SU-DHL-6 (cell line): ENCODE measurements at regions not wholly inside any gene's neighbourhood (a gene's known extent, or its start where the extent isn't known, plus 50 kb on each side); places are given as distances from the start of the nearest gene placed in this dataset.

Experiments used
- H2AFZ ChIP-seq: fragments of 200-600 bp; sonication (generic); 2 replicates; pipeline ENCODE4 v1.6.1; 2014; ENCODE audit warnings: low read depth, mild to moderate bottlenecking, moderate library complexity, mixed read lengths, antibody characterized with exemption, low read length; ENCODE audit not compliant: severe bottlenecking
- H3F3A ChIP-seq: fragments of 200-600 bp; shearing (Covaris generic); 2 replicates; pipeline ENCODE4 v1.6.0; 2016; ENCODE audit warnings: antibody characterized with exemption, mild to moderate bottlenecking; ENCODE audit not compliant: insufficient read depth
- H3K27ac ChIP-seq: fragments of 200-600 bp; sonication (generic); 2 replicates; pipeline ENCODE4 v1.5.1; 2016; ENCODE audit warnings: low read depth, mild to moderate bottlenecking, low read length, moderate library complexity, mixed read lengths
- H3K27me3 ChIP-seq: fragments of 200-600 bp; sonication (generic), shearing (Covaris generic); 2 replicates; pipeline ENCODE4 v1.6.0; 2014; ENCODE audit warnings: mild to moderate bottlenecking, low read length
- H3K36me3 ChIP-seq: fragments of 200-600 bp; sonication (generic); 2 replicates; pipeline ENCODE4 v1.6.1; 2014; ENCODE audit warnings: mild to moderate bottlenecking, low read length, mixed read lengths
- H3K4me2 ChIP-seq: fragments of 300-600, 200-600 bp; shearing (Covaris generic), sonication (generic); 2 replicates; pipeline ENCODE4 v1.6.0; 2014; ENCODE audit warnings: low read length, low read depth, mild to moderate bottlenecking; ENCODE audit not compliant: poor library complexity, severe bottlenecking
- H3K4me3 ChIP-seq: fragments of 200-600 bp; sonication (generic); 2 replicates; pipeline ENCODE4 v1.5.1; 2014; ENCODE audit warnings: antibody characterized with exemption, low read length, mild to moderate bottlenecking, mixed read lengths; ENCODE audit not compliant: insufficient read depth, poor library complexity, severe bottlenecking
- H3K79me2 ChIP-seq: fragments of 200-600 bp; sonication (generic); 2 replicates; pipeline ENCODE4 v1.6.1; 2014; ENCODE audit warnings: mild to moderate bottlenecking, low read length, moderate library complexity; ENCODE audit not compliant: insufficient read depth
- H3K9ac ChIP-seq: fragments of 200-600 bp; sonication (generic); 2 replicates; pipeline ENCODE4 v1.7.0; 2014; ENCODE audit warnings: mild to moderate bottlenecking, low read length
- H3K9me2 ChIP-seq: fragments of 200-600 bp; sonication (generic); replicated peaks from 2 replicates; pipeline ENCODE4 v1.6.1; 2014; ENCODE audit warnings: low read length; ENCODE audit not compliant: insufficient read depth
- H3K9me3 ChIP-seq: fragments of 200-600 bp; sonication (generic); 2 replicates; pipeline ENCODE4 v1.6.1; 2014; ENCODE audit warnings: low read length, mixed read lengths; ENCODE audit not compliant: insufficient read depth
- H4K20me1 ChIP-seq: fragments of 200-600 bp; sonication (generic); 2 replicates; pipeline ENCODE4 v1.6.1; 2014; ENCODE audit warnings: low read depth, mild to moderate bottlenecking, antibody characterized with exemption, low read length, moderate library complexity, mixed read lengths
- CTCF ChIP-seq: fragments of 200-600 bp; sonication (generic); IDR thresholded peaks from one replicate; pipeline ENCODE4 v1.5.1; 2017; ENCODE audit warnings: antibody characterized with exemption, mild to moderate bottlenecking, low read length, moderate library complexity; ENCODE audit not compliant: insufficient read depth, poor library complexity, severe bottlenecking
- EZH2phosphoT487 ChIP-seq: fragments of 200-600 bp; sonication (generic), shearing (Covaris generic); conservative IDR thresholded peaks from 2 replicates; pipeline ENCODE4 v1.6.1; 2018; ENCODE audit warnings: mild to moderate bottlenecking, antibody characterized with exemption, low read length, moderate library complexity, mixed read lengths

- no peaks in the 10 kb centered on the region for H3K79me2 ChIP-seq
- no peaks in the 10 kb centered on the region for H3K9me2 ChIP-seq
- no peaks in the 10 kb centered on the region for H3K27me3 ChIP-seq
- no peak overlapping the region for H3K4me2 ChIP-seq
- H3K27ac ChIP-seq = no peak overlapping the region
- H2AFZ ChIP-seq = no peak overlapping the region
- H3K36me3 ChIP-seq = no peaks in the 10 kb centered on the region
- no peaks in the 10 kb centered on the region for H3K9me3 ChIP-seq
- no peaks in the 10 kb centered on the region for H3F3A ChIP-seq
- H3K9ac ChIP-seq = no peak overlapping the region
- no peaks in the 10 kb centered on the region for H4K20me1 ChIP-seq
- no peak for TF ChIP-seq CTCF
- no peak for TF ChIP-seq EZH2phosphoT487
- no peak overlapping the region for H3K4me3 ChIP-seq
These were observed 109.4 kb upstream of the ZMIZ1 start for GRCh38 chr10:78959217-78959923.

GRCh38 chr10:78959924-78960285, 108.9 kb upstream of the ZMIZ1 start:
- no peak overlapping the region for H2AFZ ChIP-seq
- H3K4me2 ChIP-seq = no peak overlapping the region
- H3K9me3 ChIP-seq = no peaks in the 10 kb centered on the region
- no peaks in the 10 kb centered on the region for H4K20me1 ChIP-seq
- H3K79me2 ChIP-seq = no peaks in the 10 kb centered on the region
- H3K9me2 ChIP-seq = no peaks in the 10 kb centered on the region
- H3K36me3 ChIP-seq = no peaks in the 10 kb centered on the region
- no peak overlapping the region for H3K27ac ChIP-seq
- no peaks in the 10 kb centered on the region for H3K27me3 ChIP-seq
- H3K4me3 ChIP-seq = no peak overlapping the region
- TF ChIP-seq CTCF (no peak), EZH2phosphoT487 (no peak)
- H3K9ac ChIP-seq = no peak overlapping the region
- no peaks in the 10 kb centered on the region for H3F3A ChIP-seq

DNA sequence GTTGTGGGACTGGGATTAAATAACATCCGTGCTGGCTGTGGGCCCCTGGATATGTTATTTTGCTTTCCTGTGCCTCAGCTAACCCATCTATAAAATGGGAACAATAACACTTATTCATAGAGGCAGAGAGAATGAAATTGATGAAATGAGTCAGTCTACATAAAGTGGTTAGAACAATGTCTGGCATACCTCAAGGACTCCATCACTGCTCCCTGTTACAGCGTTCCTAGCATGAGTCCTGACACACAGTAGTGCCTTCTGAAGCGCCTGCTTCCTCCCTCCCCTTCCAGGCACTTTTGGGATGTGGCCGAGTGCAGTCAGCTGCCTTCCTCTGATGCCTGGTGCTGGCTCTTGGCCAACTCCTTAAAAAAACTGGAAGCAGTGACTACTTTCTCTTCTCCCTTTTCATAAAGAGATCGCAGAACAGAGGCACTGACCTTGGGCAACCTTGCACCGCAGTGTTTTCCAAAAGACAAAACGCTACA, 108.4 kb upstream of the ZMIZ1 start:
- Histone ChIP-seq H2AFZ (no peak overlapping the region), H3K9me3 (no peaks in the 10 kb centered on the region), H3K36me3 (no peaks in the 10 kb centered on the region), H3K9me2 (no peaks in the 10 kb centered on the region), H3K27me3 (no peaks in the 10 kb centered on the region), H3K79me2 (no peaks in the 10 kb centered on the region), H3F3A (no peaks in the 10 kb centered on the region), H4K20me1 (no peaks in the 10 kb centered on the region), H3K9ac (no peak overlapping the region), H3K4me2 (no peak overlapping the region), H3K4me3 (no peak overlapping the region), H3K27ac (no peak overlapping the region)
- TF ChIP-seq CTCF = no peak
- TF ChIP-seq EZH2phosphoT487 = no peak
